ENCODE measurements at regions not wholly inside any gene's neighbourhood (a gene's known extent, or its start where the extent isn't known, plus 50 kb on each side); places are given as distances from the start of the nearest gene placed in this dataset.

DNA sequence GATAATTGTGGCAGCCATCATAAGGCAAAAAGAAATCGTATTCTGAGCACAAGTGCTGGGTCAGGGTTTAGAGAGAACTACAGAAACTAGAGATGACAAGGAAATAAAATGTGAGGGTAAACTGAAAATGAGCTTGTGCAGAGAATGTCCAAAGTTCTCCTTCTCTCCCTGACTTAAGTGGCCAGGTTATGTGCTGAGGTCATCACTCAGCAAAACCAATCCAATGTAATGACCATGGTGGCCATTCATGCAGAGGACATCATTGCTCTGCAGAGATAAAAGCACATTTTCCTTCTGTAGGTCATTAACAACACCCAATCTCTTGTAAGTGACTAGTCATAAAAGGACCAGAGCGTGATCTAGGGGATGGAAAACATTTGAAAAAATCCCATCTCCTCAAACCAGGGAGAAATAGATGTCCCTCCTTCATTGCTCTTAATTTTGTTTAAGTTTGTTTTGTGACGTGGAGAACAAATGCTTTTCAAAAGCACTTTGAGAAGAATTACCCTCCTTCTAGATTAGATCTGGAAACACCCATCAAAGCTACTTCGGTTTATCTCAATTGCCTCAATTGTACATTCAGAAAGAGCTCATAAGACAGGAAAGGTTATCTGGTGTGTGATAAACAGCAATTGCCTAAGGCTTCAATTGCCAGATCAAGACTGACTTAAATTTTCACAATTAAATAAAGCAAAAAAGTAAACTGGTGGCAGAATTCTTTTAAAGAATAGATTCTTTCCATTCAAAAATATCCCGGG lies 173.4 kb downstream of the SERPINI1 start:
- TF ChIP-seq, protein P1, sequence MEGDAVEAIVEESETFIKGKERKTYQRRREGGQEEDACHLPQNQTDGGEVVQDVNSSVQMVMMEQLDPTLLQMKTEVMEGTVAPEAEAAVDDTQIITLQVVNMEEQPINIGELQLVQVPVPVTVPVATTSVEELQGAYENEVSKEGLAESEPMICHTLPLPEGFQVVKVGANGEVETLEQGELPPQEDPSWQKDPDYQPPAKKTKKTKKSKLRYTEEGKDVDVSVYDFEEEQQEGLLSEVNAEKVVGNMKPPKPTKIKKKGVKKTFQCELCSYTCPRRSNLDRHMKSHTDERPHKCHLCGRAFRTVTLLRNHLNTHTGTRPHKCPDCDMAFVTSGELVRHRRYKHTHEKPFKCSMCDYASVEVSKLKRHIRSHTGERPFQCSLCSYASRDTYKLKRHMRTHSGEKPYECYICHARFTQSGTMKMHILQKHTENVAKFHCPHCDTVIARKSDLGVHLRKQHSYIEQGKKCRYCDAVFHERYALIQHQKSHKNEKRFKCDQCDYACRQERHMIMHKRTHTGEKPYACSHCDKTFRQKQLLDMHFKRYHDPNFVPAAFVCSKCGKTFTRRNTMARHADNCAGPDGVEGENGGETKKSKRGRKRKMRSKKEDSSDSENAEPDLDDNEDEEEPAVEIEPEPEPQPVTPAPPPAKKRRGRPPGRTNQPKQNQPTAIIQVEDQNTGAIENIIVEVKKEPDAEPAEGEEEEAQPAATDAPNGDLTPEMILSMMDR (IDR thresholded peaks at IDR 0.05): no peak
- no peak for TF ChIP-seq POLR2A (IDR thresholded peaks at IDR 0.05)
- no peak for TF ChIP-seq POLR2AphosphoS5 (IDR thresholded peaks at IDR 0.05; ENCODE audit: insufficient read depth in 1 of 2, low read depth in 1 of 2)

All from vagina (tissue), 2 donors.